ENCODE measurements at regions not wholly inside any gene's neighbourhood (a gene's known extent, or its start where the extent isn't known, plus 50 kb on each side); places are given as distances from the start of the nearest gene placed in this dataset.

DNA sequence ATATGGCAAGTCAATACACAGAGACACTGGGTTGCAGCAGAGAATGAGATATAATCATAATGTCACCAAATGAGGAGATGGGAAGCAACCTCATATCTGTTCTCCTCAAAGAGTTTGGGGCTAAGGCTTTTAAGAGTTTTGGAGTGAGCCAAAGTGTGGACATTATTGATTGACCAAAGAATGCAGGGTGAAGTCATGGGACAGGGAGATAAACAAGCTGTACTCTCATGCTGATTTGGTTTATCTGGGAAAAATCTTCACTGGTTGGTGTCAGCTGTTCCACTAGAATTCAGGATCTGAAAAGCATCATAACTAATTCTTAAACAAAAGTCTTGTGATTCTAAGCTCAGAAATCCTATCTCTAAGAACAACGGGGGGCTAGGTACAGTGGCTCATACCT lies 585.9 kb upstream of the NRP1 start:
- TF ChIP-seq, protein P1, sequence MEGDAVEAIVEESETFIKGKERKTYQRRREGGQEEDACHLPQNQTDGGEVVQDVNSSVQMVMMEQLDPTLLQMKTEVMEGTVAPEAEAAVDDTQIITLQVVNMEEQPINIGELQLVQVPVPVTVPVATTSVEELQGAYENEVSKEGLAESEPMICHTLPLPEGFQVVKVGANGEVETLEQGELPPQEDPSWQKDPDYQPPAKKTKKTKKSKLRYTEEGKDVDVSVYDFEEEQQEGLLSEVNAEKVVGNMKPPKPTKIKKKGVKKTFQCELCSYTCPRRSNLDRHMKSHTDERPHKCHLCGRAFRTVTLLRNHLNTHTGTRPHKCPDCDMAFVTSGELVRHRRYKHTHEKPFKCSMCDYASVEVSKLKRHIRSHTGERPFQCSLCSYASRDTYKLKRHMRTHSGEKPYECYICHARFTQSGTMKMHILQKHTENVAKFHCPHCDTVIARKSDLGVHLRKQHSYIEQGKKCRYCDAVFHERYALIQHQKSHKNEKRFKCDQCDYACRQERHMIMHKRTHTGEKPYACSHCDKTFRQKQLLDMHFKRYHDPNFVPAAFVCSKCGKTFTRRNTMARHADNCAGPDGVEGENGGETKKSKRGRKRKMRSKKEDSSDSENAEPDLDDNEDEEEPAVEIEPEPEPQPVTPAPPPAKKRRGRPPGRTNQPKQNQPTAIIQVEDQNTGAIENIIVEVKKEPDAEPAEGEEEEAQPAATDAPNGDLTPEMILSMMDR (conservative IDR thresholded peaks at IDR 0.05 in 1 of 2, IDR thresholded peaks at IDR 0.05 in 1 of 2; ENCODE audit: low read depth in 1 of 2, low read length in 2 of 2) = no peak
- TF ChIP-seq EZH2 (IDR thresholded peaks at IDR 0.05; ENCODE audit: low read length, missing control alignments) = no peak
